Karpas-422 (cell line): ENCODE measurements at regions not wholly inside any gene's neighbourhood (a gene's known extent, or its start where the extent isn't known, plus 50 kb on each side); places are given as distances from the start of the nearest gene placed in this dataset.

Experiments used
- DNase-seq: peaks from one replicate; pipeline ENCODE4 v3.0.0-alpha.2; 2015
- H2AFZ ChIP-seq: fragments of 200-600 bp; sonication (generic); 2 replicates; pipeline ENCODE4 v1.6.1; 2014; ENCODE audit warnings: antibody characterized with exemption, low read length, mixed read lengths
- H3K27ac ChIP-seq: fragments of 200-600 bp; sonication (generic); 2 replicates; pipeline ENCODE4 v1.5.1; 2014; ENCODE audit warnings: mild to moderate bottlenecking, low read length, moderate library complexity
- H3K27me3 ChIP-seq: fragments of 200-600 bp; sonication (generic); 2 replicates; pipeline ENCODE4 v1.6.1; 2014; ENCODE audit warnings: low read length, mixed read lengths
- H3K36me3 ChIP-seq: fragments of 200-600 bp; sonication (generic); 2 replicates; pipeline ENCODE4 v1.6.1; 2014; ENCODE audit warnings: low read length, mixed read lengths; ENCODE audit not compliant: insufficient read depth
- H3K4me1 ChIP-seq: fragments of 200-600 bp; sonication (generic); 2 replicates; pipeline ENCODE4 v1.6.1; 2014; ENCODE audit warnings: mild to moderate bottlenecking, low read length, mixed read lengths
- H3K4me2 ChIP-seq: fragments of 200-600 bp; sonication (generic); 2 replicates; pipeline ENCODE4 v1.6.1; 2014; ENCODE audit warnings: low read length, low read depth, mild to moderate bottlenecking; ENCODE audit not compliant: poor library complexity, severe bottlenecking
- H3K4me3 ChIP-seq: fragments of 200-600 bp; sonication (generic); 2 replicates; pipeline ENCODE4 v1.5.1; 2014; ENCODE audit warnings: mild to moderate bottlenecking, antibody characterized with exemption, low read length, mixed read lengths
- H3K79me2 ChIP-seq: fragments of 200-600 bp; sonication (generic); 2 replicates; pipeline ENCODE4 v1.6.1; 2014; ENCODE audit warnings: mild to moderate bottlenecking, low read length, mixed read lengths
- H3K9ac ChIP-seq: fragments of 200-600 bp; sonication (generic); 2 replicates; pipeline ENCODE4 v1.6.0; 2014; ENCODE audit warnings: low read length
- H3K9me2 ChIP-seq: fragments of 200-600 bp; sonication (generic), shearing (Covaris generic); replicated peaks from 2 replicates; pipeline ENCODE4 v1.6.0; 2014; ENCODE audit warnings: mild to moderate bottlenecking, low read length, moderate library complexity; ENCODE audit not compliant: insufficient read depth
- H3K9me3 ChIP-seq: fragments of 300-700, 200-600 bp; sonication (generic); 2 replicates; pipeline ENCODE4 v1.6.1; 2014; ENCODE audit warnings: low read length, mixed read lengths
- H4K20me1 ChIP-seq: fragments of 200-600 bp; sonication (generic); 2 replicates; pipeline ENCODE4 v1.6.1; 2014; ENCODE audit warnings: mild to moderate bottlenecking, antibody characterized with exemption, low read length, low read depth; ENCODE audit not compliant: insufficient read depth

DNA sequence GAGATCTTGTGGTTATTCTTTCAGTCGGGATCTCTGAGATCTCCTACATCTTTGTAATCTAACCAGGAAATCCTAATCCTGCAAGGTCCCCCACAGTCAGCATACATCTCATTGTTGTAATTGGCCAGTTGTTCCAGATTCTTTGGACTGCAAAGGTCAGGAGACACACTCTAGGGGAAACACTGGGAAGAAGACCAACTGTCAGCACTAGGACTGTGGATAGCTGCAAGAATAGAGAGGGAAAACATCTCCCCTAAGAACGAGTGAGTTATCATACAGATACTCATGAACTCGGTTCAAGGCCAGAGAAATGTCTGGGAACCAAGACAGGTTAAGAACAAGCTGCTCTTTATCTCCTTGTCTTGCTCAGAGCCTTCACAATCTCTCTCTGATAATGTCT lies 217.9 kb upstream of the TMPO start:
- no peaks in the 10 kb centered on the region for H3K79me2 ChIP-seq
- no peaks in the 10 kb centered on the region for H3K9me3 ChIP-seq
- H2AFZ ChIP-seq, result no peak overlapping the region
- H3K4me1 ChIP-seq, result no peaks in the 10 kb centered on the region
- H3K4me3 ChIP-seq, result no peak overlapping the region
- DNase-seq, result no peak
- H3K27ac ChIP-seq, result no peak overlapping the region
- H3K27me3 ChIP-seq, result no peaks in the 10 kb centered on the region
- H4K20me1 ChIP-seq, result no peaks in the 10 kb centered on the region
- no peaks in the 10 kb centered on the region for H3K36me3 ChIP-seq
- H3K9ac ChIP-seq, result no peak overlapping the region
- no peaks in the 10 kb centered on the region for H3K9me2 ChIP-seq
- H3K4me2 ChIP-seq, result no peak overlapping the region

DNA sequence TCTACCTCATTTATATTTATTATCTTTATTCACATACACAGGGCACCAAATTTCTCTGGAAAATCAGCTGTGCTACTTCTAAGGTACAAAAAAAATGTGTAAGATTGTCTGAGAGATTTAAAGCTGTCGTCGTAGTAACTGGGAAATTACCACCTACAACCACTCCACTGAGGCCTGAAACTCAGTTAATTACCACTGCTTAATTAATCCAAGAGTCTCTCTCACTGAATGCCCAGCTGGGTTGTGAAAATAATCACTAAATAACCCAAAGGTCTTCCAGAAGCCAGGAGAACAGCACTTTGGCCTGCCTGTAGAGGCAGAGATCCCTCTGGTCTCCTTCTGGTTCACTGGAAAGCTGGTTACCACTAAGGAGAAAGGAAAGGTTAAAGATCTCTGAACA lies 207.2 kb upstream of the TMPO start:
- Histone ChIP-seq H3K4me2 (no peak overlapping the region), H3K27ac (no peak overlapping the region), H3K9me3 (no peaks in the 10 kb centered on the region), H3K9ac (no peak overlapping the region), H2AFZ (no peak overlapping the region), H3K79me2 (no peaks in the 10 kb centered on the region), H3K4me3 (no peak overlapping the region), H3K9me2 (no peaks in the 10 kb centered on the region), H3K27me3 (no peaks in the 10 kb centered on the region), H4K20me1 (no peaks in the 10 kb centered on the region), H3K36me3 (no peaks in the 10 kb centered on the region), H3K4me1 (no peaks in the 10 kb centered on the region)
- DNase-seq, result no peak

- no peak overlapping the region for H3K9ac ChIP-seq
- H3K4me3 ChIP-seq, result no peak overlapping the region
- no peaks in the 10 kb centered on the region for H3K79me2 ChIP-seq
- no peaks in the 10 kb centered on the region for H4K20me1 ChIP-seq
- H3K27ac ChIP-seq, result no peak overlapping the region
- no peaks in the 10 kb centered on the region for H3K27me3 ChIP-seq
- H3K9me3 ChIP-seq, result no peaks in the 10 kb centered on the region
- no peaks in the 10 kb centered on the region for H3K36me3 ChIP-seq
- DNase-seq, result no peak
- no peak overlapping the region for H3K4me2 ChIP-seq
- H3K9me2 ChIP-seq, result no peaks in the 10 kb centered on the region
- no peaks in the 10 kb centered on the region for H3K4me1 ChIP-seq
- no peak overlapping the region for H2AFZ ChIP-seq
Measured at GRCh38 chr12:98317939-98318899, 197.2 kb upstream of the TMPO start.

- H3K4me3 ChIP-seq, result no peak overlapping the region
- no peak overlapping the region for H2AFZ ChIP-seq
- no peaks in the 10 kb centered on the region for H3K27me3 ChIP-seq
- no peak overlapping the region for H3K4me2 ChIP-seq
- no peaks in the 10 kb centered on the region for H3K4me1 ChIP-seq
- H3K9me3 ChIP-seq, result no peaks in the 10 kb centered on the region
- H4K20me1 ChIP-seq, result no peaks in the 10 kb centered on the region
- H3K79me2 ChIP-seq, result no peaks in the 10 kb centered on the region
- H3K9me2 ChIP-seq, result no peaks in the 10 kb centered on the region
- DNase-seq, result no peak
- H3K36me3 ChIP-seq, result no peaks in the 10 kb centered on the region
- H3K9ac ChIP-seq, result no peak overlapping the region
- H3K27ac ChIP-seq, result no peak overlapping the region
Measured at GRCh38 chr12:98319716-98320425, 195.5 kb upstream of the TMPO start.

GRCh38 chr12:98325003-98325402 lies 190.4 kb upstream of the TMPO start:
- Histone ChIP-seq H4K20me1 (no peaks in the 10 kb centered on the region), H2AFZ (no peak overlapping the region), H3K27ac (no peak overlapping the region), H3K4me3 (no peak overlapping the region), H3K4me2 (no peak overlapping the region), H3K27me3 (no peaks in the 10 kb centered on the region), H3K79me2 (no peaks in the 10 kb centered on the region), H3K9me3 (no peaks in the 10 kb centered on the region), H3K4me1 (no peaks in the 10 kb centered on the region), H3K9ac (no peak overlapping the region), H3K36me3 (no peaks in the 10 kb centered on the region), H3K9me2 (no peaks in the 10 kb centered on the region)
- no peak for DNase-seq

DNA sequence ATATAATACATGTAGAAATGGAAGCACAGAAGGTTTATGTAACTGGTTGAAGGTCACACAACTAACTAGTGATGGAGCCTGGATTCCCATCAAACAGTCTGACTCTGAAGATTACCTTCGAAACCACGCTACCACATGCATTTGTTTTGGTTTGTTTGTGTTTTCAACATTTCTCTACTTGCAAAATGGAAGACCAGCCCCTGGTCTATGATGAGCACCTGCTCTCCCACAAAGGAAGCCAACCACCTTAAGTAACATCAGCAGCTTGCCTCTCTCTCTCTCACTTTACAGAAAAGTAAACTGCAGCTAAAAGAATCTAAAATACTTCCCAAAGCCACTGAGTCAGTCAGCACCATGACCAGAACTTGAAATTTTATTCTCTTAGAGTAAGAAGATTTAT lies 186.9 kb upstream of the TMPO start:
- Histone ChIP-seq H3K4me1 (no peaks in the 10 kb centered on the region), H3K9me2 (no peaks in the 10 kb centered on the region), H3K79me2 (no peaks in the 10 kb centered on the region), H3K36me3 (no peaks in the 10 kb centered on the region), H3K27ac (no peak overlapping the region), H3K4me2 (no peak overlapping the region), H3K9me3 (no peaks in the 10 kb centered on the region), H3K27me3 (no peaks in the 10 kb centered on the region), H2AFZ (no peak overlapping the region), H4K20me1 (no peaks in the 10 kb centered on the region), H3K9ac (no peak overlapping the region), H3K4me3 (no peak overlapping the region)
- no peak for DNase-seq

DNA sequence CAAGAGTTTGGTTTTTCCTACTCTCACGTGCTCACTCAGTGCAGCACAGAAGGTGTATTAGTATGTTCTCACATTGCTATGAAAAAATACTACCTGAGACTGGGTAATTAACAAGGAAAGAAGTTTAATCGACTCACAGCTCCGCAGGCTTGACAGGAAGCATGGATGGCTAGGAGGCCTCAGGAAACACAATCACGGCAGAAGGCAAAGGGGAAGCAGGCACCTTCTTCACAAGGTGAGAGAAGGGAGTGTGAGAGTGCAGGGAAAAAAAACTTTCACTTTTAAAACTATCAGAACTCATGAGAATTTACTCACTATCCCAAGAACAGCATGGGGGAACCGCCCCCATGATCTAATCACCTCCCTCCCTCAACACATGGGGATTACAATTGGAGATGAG lies 185.8 kb upstream of the TMPO start:
- Histone ChIP-seq H3K9me2 (no peaks in the 10 kb centered on the region), H3K4me2 (no peak overlapping the region), H3K79me2 (no peaks in the 10 kb centered on the region), H3K4me1 (no peaks in the 10 kb centered on the region), H4K20me1 (no peaks in the 10 kb centered on the region), H3K9ac (no peak overlapping the region), H3K27me3 (no peaks in the 10 kb centered on the region), H3K27ac (no peak overlapping the region), H3K36me3 (no peaks in the 10 kb centered on the region), H2AFZ (no peak overlapping the region), H3K9me3 (no peaks in the 10 kb centered on the region), H3K4me3 (no peak overlapping the region)
- DNase-seq, result no peak

- Histone ChIP-seq H4K20me1 (no peaks in the 10 kb centered on the region), H3K79me2 (no peaks in the 10 kb centered on the region), H3K4me1 (no peaks in the 10 kb centered on the region), H3K27ac (no peak overlapping the region), H3K9ac (no peak overlapping the region), H2AFZ (no peak overlapping the region), H3K4me2 (no peak overlapping the region), H3K9me2 (no peaks in the 10 kb centered on the region), H3K9me3 (no peaks in the 10 kb centered on the region), H3K36me3 (no peaks in the 10 kb centered on the region), H3K4me3 (no peak overlapping the region), H3K27me3 (no peaks in the 10 kb centered on the region)
- no peak for DNase-seq
Measured at GRCh38 chr12:98332642-98333041, 182.7 kb upstream of the TMPO start.
